ENCODE measurements at regions not wholly inside any gene's neighbourhood (a gene's known extent, or its start where the extent isn't known, plus 50 kb on each side); places are given as distances from the start of the nearest gene placed in this dataset.

DNA sequence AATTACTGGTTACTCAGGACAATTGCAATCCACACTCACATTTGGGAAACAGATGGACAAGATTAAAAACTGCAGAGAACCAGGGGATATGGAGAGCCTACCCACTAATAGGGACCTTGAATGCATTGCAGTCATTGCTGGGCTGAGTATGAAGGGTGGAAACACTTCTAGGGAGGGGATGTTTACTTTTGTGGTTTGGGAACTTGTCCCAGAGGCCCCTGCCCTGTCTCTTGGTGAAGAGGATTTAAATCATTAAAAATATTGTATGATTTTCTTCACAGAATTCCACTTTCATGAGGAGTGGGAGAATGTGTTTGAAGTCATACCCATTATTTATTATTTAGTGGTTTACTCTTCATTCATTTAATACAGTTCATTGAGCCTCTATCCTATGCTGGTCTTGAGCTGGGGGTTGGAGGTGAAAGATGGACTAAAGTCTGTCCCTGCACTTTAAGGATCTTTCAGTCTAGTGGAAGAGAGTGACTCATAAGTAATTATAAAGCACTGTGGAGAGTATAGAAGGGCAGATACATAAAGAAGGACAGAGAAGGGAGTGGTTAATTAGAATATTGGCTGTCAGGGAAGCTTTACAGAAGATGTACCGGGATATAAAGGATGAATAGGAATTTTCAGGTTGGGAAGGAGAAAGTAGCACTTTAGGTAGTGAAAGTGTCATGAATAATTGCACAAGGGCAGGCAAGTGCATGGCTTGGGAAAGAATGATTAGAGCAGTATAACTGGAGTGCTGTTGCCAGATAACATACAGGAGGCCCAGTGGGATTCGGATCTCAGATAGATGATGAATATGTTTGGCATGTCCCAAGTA is 313.4 kb downstream of the LPIN1 start:
- no peaks in the 10 kb centered on the region for H3K36me3 ChIP-seq
- peaks cover 17% of the 10 kb centered on the region for H3K4me1 ChIP-seq
- no peak for DNase-seq (ENCODE audit: extremely low spot score in 2 of 2)
- no peak overlapping the region for H3K4me3 ChIP-seq
- H3K27ac ChIP-seq: no peak overlapping the region
- H3K9me3 ChIP-seq: no peaks in the 10 kb centered on the region
- H3K27me3 ChIP-seq: no peaks in the 10 kb centered on the region
- intact Hi-C loops (cut with DNase I): no loop called here
- TF ChIP-seq POLR2AphosphoS5 (IDR thresholded peaks at IDR 0.05; ENCODE audit: insufficient read depth in 1 of 2, low read depth in 1 of 2): no peak
- TF ChIP-seq POLR2A (IDR thresholded peaks at IDR 0.05): no peak
- no peak for TF ChIP-seq CTCF (IDR thresholded peaks at IDR 0.05)

DNA sequence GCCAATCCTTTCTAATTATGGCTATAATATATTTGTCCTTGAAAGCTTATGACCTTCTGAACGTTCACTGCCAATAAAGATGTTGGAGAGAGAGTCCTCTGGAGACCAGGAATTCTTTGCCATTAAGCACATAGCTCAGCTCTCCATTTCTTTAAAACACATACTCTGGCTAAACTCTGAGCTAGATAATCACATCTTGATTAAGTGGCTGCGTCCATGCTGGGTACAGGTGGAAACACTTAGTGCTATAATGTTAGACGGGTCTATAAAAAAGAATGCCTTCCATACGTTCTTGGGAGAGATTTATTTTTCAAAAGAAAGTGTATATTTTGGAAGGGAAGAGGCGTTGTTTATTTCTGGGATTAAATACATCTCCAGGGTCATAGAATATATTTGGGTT is 314.5 kb downstream of the LPIN1 start:
- intact Hi-C loops (cut with DNase I): no loop called here
- DNase-seq (ENCODE audit: extremely low spot score in 2 of 2): no peak
- no peak overlapping the region for H3K27ac ChIP-seq
- peaks cover 17% of the 10 kb centered on the region for H3K4me1 ChIP-seq
- no peak overlapping the region for H3K4me3 ChIP-seq
- H3K36me3 ChIP-seq: no peaks in the 10 kb centered on the region
- H3K9me3 ChIP-seq: no peaks in the 10 kb centered on the region
- TF ChIP-seq POLR2A (IDR thresholded peaks at IDR 0.05): no peak
- no peak for TF ChIP-seq POLR2AphosphoS5 (IDR thresholded peaks at IDR 0.05; ENCODE audit: insufficient read depth in 1 of 2, low read depth in 1 of 2)
- TF ChIP-seq CTCF (IDR thresholded peaks at IDR 0.05): no peak
- H3K27me3 ChIP-seq: no peaks in the 10 kb centered on the region

GRCh38 chr2:12061286-12062052 is 315.0 kb downstream of the LPIN1 start:
- peaks cover 17% of the 10 kb centered on the region for H3K4me1 ChIP-seq
- TF ChIP-seq POLR2A (IDR thresholded peaks at IDR 0.05) (no peak), CTCF (IDR thresholded peaks at IDR 0.05) (no peak), POLR2AphosphoS5 (IDR thresholded peaks at IDR 0.05; ENCODE audit: insufficient read depth in 1 of 2, low read depth in 1 of 2) (no peak)
- H3K36me3 ChIP-seq: no peaks in the 10 kb centered on the region
- intact Hi-C loops (cut with DNase I): no loop called here
- no peak for DNase-seq (ENCODE audit: extremely low spot score in 2 of 2)
- no peaks in the 10 kb centered on the region for H3K27me3 ChIP-seq
- no peak overlapping the region for H3K27ac ChIP-seq
- H3K4me3 ChIP-seq: no peak overlapping the region
- H3K9me3 ChIP-seq: no peaks in the 10 kb centered on the region

DNA sequence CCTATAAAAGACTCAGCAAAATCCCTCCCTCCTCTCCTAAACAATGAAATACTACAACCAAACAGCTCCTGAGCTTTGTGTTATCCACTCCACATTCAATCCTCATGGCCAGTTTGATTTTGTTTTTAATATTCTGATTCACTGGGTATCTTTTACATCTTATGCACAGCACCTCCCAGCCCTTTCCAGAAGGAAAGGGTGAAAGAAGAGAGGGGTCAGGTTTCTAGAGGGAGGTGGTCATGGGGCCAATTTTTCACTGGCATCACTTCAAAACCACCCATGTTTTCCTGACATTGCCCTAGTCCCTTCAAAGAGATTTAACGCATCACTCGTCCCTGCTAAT is 315.6 kb downstream of the LPIN1 start:
- no peak for TF ChIP-seq POLR2AphosphoS5 (IDR thresholded peaks at IDR 0.05; ENCODE audit: insufficient read depth in 1 of 2, low read depth in 1 of 2)
- TF ChIP-seq POLR2A (IDR thresholded peaks at IDR 0.05): no peak
- TF ChIP-seq CTCF (IDR thresholded peaks at IDR 0.05): no peak
- H3K27me3 ChIP-seq: no peaks in the 10 kb centered on the region
- DNase-seq (ENCODE audit: extremely low spot score in 2 of 2): no peak

DNA sequence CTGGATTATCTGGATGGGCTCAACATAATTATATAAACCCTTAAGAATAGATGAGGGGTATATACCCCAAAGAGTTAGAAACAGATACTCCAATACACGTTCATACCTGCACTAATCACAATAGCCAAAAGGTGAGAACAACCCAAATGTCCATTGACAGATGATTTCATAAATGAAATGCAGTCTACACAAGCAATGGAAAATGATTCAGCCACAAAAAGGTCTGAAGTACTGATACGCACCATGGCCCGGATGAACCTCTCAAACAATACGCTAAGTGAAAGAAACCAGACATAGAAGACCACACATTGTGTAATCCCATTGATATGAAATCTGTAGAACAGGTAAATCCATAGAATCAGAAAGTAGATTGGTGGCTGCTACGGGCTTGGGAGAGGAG is 316.8 kb downstream of the LPIN1 start:
- Histone ChIP-seq H3K4me1 (peaks cover 17% of the 10 kb centered on the region), H3K36me3 (no peaks in the 10 kb centered on the region), H3K9me3 (no peaks in the 10 kb centered on the region), H3K27ac (no peak overlapping the region), H3K27me3 (no peaks in the 10 kb centered on the region), H3K4me3 (no peak overlapping the region)
- no peak for TF ChIP-seq CTCF (IDR thresholded peaks at IDR 0.05)
- TF ChIP-seq POLR2AphosphoS5 (IDR thresholded peaks at IDR 0.05; ENCODE audit: insufficient read depth in 1 of 2, low read depth in 1 of 2): no peak
- TF ChIP-seq POLR2A (IDR thresholded peaks at IDR 0.05): no peak
- intact Hi-C loops (cut with DNase I): no loop called here
- DNase-seq (ENCODE audit: extremely low spot score in 2 of 2): no peak

More for the DNA sequence above, 315.6 kb downstream of the LPIN1 start:
- Histone ChIP-seq H3K27ac (no peak overlapping the region), H3K4me1 (peaks cover 17% of the 10 kb centered on the region), H3K36me3 (no peaks in the 10 kb centered on the region), H3K9me3 (no peaks in the 10 kb centered on the region), H3K4me3 (no peak overlapping the region)
- intact Hi-C loops (cut with DNase I): no loop called here
